CD4-positive, CD25-positive, alpha-beta regulatory T cell (primary cell): ENCODE measurements at regions not wholly inside any gene's neighbourhood (a gene's known extent, or its start where the extent isn't known, plus 50 kb on each side); places are given as distances from the start of the nearest gene placed in this dataset.
A peak's percentile ranks its signal among the peaks of the same experiment; 100 is the strongest.

ENCODE experiments used
- ATAC-seq, 2 donors: fragments of 150-1000 bp; cut with Tn5 transposase; one replicate each; pipeline ENCODE4 v1.10.0; 2021; ENCODE audit warnings: low read depth in 2 of 2, moderate number of reproducible peaks in 2 of 2, moderate library complexity in 1 of 2
- DNase-seq, 3 donors: peaks; one replicate each; pipeline versions ENCODE4 v3.0.0 to v3.0.0-alpha.2; 2012 to 2022; ENCODE audit warnings: mixed read lengths in 1 of 3
- H3K27ac ChIP-seq: one replicate; pipeline ENCODE4 v1.7.0; 2013; ENCODE audit warnings: mild to moderate bottlenecking, low read length; ENCODE audit not compliant: insufficient read depth, poor library complexity, severe bottlenecking
- H3K27me3 ChIP-seq: one replicate; pipeline ENCODE4 v1.7.0; 2013; ENCODE audit warnings: low read length; ENCODE audit not compliant: control insufficient read depth, insufficient read depth
- H3K36me3 ChIP-seq: one replicate; pipeline ENCODE4 v1.7.0; 2013; ENCODE audit warnings: mild to moderate bottlenecking, low read length, moderate library complexity; ENCODE audit not compliant: control insufficient read depth, insufficient read depth
- H3K4me1 ChIP-seq: 2 replicates; pipeline ENCODE4 v1.7.0; 2013; ENCODE audit warnings: mild to moderate bottlenecking, low read length; ENCODE audit not compliant: insufficient read depth, control insufficient read depth, poor library complexity, severe bottlenecking
- H3K4me3 ChIP-seq: one replicate; pipeline ENCODE4 v1.7.0; 2013; ENCODE audit warnings: low read depth, mild to moderate bottlenecking, low read length, moderate library complexity
- H3K9me3 ChIP-seq, 2 experiments: 1 replicate in 1 of 2; 2 replicates in 1 of 2; pipeline ENCODE4 v1.7.0; 2013; ENCODE audit warnings: low read length in 2 of 2, mild to moderate bottlenecking in 1 of 2, moderate library complexity in 1 of 2; ENCODE audit not compliant: control insufficient read depth in 2 of 2
- H3K27ac Mint-ChIP-seq, 3 donors: one replicate each; pipeline ENCODE4 v1.8.0; 2020 to 2022; ENCODE audit warnings: mild to moderate bottlenecking in 3 of 3, mixed read lengths in 3 of 3, moderate library complexity in 2 of 3
- H3K27me3 Mint-ChIP-seq: one replicate; pipeline ENCODE4 v1.8.0; 2022; ENCODE audit warnings: mild to moderate bottlenecking, mixed read lengths
- H3K36me3 Mint-ChIP-seq: one replicate; pipeline ENCODE4 v1.8.0; 2020; ENCODE audit warnings: mixed read lengths
- H3K4me1 Mint-ChIP-seq, 4 donors: one replicate each; pipeline ENCODE4 v1.8.0; 2020 to 2022; ENCODE audit warnings: mixed read lengths in 4 of 4, mild to moderate bottlenecking in 1 of 4
- H3K4me3 Mint-ChIP-seq, 4 donors: one replicate each; pipeline ENCODE4 v1.8.0; 2020 to 2022; ENCODE audit warnings: mild to moderate bottlenecking in 4 of 4, mixed read lengths in 4 of 4, moderate library complexity in 3 of 4
- H3K9me3 Mint-ChIP-seq, 7 donors: one replicate each; pipeline ENCODE4 v1.8.0; 2020 to 2022; ENCODE audit warnings: mixed read lengths in 7 of 7, mild to moderate bottlenecking in 3 of 7, moderate library complexity in 2 of 7

- Histone ChIP-seq H3K27ac (no peak overlapping the region), H3K4me1 (no peaks in the 10 kb centered on the region), H3K9me3 (no peaks in the 10 kb centered on the region), H3K36me3 (no peaks in the 10 kb centered on the region), H3K27me3 (no peaks in the 10 kb centered on the region), H3K4me3 (no peak overlapping the region)
- peaks cover 0 to 10% (median 4%) of the 10 kb centered on the region in 7 donors for H3K9me3 Mint-ChIP-seq
- ATAC-seq (no peak), DNase-seq (no peak)
- H3K36me3 Mint-ChIP-seq = no peaks in the 10 kb centered on the region
- no peak overlapping the region for H3K4me3 Mint-ChIP-seq
- H3K27me3 Mint-ChIP-seq = no peaks in the 10 kb centered on the region
- no peaks in the 10 kb centered on the region for H3K4me1 Mint-ChIP-seq
- H3K27ac Mint-ChIP-seq = no peak overlapping the region
These were observed 235.0 kb upstream of the KBTBD8 start for GRCh38 chr3:66762916-66763693.

- Histone ChIP-seq H3K9me3 (no peaks in the 10 kb centered on the region), H3K27ac (no peak overlapping the region), H3K27me3 (peaks cover 8% of the 10 kb centered on the region), H3K4me3 (no peak overlapping the region), H3K36me3 (no peaks in the 10 kb centered on the region), H3K4me1 (no peaks in the 10 kb centered on the region)
- DNase-seq (no peak), ATAC-seq (no peak)
- H3K27me3 Mint-ChIP-seq = peaks cover 28% of the 10 kb centered on the region
- H3K4me3 Mint-ChIP-seq = no peak overlapping the region
- no peaks in the 10 kb centered on the region for H3K4me1 Mint-ChIP-seq
- peaks cover 0 to 6% (median 0%) of the 10 kb centered on the region in 7 donors for H3K9me3 Mint-ChIP-seq
- peak overlapping the region in 1 of 3 donors; percentile 33 for H3K27ac Mint-ChIP-seq
- no peaks in the 10 kb centered on the region for H3K36me3 Mint-ChIP-seq
These were observed 220.0 kb upstream of the KBTBD8 start for GRCh38 chr3:66778107-66778506.

GRCh38 chr3:66778777-66779176, 219.3 kb upstream of the KBTBD8 start:
- no peak for DNase-seq
- no peak overlapping the region for H3K4me3 ChIP-seq
- H3K9me3 Mint-ChIP-seq = peaks cover 0 to 5% (median 0%) of the 10 kb centered on the region in 7 donors
- H3K4me1 ChIP-seq = no peaks in the 10 kb centered on the region
- H3K9me3 ChIP-seq = no peaks in the 10 kb centered on the region
- H3K27ac ChIP-seq = no peak overlapping the region
- H3K27me3 ChIP-seq = peaks cover 8% of the 10 kb centered on the region
- H3K36me3 Mint-ChIP-seq = no peaks in the 10 kb centered on the region
- H3K27ac Mint-ChIP-seq = no peak overlapping the region
- H3K27me3 Mint-ChIP-seq = peaks cover 23% of the 10 kb centered on the region
- H3K36me3 ChIP-seq = no peaks in the 10 kb centered on the region
- no peaks in the 10 kb centered on the region for H3K4me1 Mint-ChIP-seq
- ATAC-seq = no peak
- no peak overlapping the region for H3K4me3 Mint-ChIP-seq

GRCh38 chr3:66785191-66785909, 212.8 kb upstream of the KBTBD8 start:
- Histone ChIP-seq H3K9me3 (no peaks in the 10 kb centered on the region), H3K36me3 (no peaks in the 10 kb centered on the region), H3K4me3 (no peak overlapping the region), H3K4me1 (no peaks in the 10 kb centered on the region), H3K27ac (no peak overlapping the region), H3K27me3 (peaks cover 4% of the 10 kb centered on the region)
- H3K9me3 Mint-ChIP-seq = no peaks in the 10 kb centered on the region
- peaks cover 34% of the 10 kb centered on the region for H3K27me3 Mint-ChIP-seq
- H3K36me3 Mint-ChIP-seq = no peaks in the 10 kb centered on the region
- no peak for DNase-seq
- no peak for ATAC-seq
- H3K27ac Mint-ChIP-seq = no peak overlapping the region
- no peak overlapping the region for H3K4me3 Mint-ChIP-seq
- no peaks in the 10 kb centered on the region for H3K4me1 Mint-ChIP-seq

- Mint-ChIP-seq H3K4me3 (no peak overlapping the region), H3K4me1 (no peaks in the 10 kb centered on the region), H3K9me3 (no peaks in the 10 kb centered on the region), H3K27me3 (peaks cover 31% of the 10 kb centered on the region), H3K27ac (peak overlapping the region in 1 of 3 donors; percentile 23), H3K36me3 (no peaks in the 10 kb centered on the region)
- ATAC-seq = no peak
- no peak overlapping the region for H3K4me3 ChIP-seq
- peaks cover 2% of the 10 kb centered on the region for H3K27me3 ChIP-seq
- no peaks in the 10 kb centered on the region for H3K4me1 ChIP-seq
- H3K27ac ChIP-seq = no peak overlapping the region
- H3K36me3 ChIP-seq = no peaks in the 10 kb centered on the region
- DNase-seq = no peak
- H3K9me3 ChIP-seq = no peaks in the 10 kb centered on the region
These were observed 208.4 kb upstream of the KBTBD8 start for GRCh38 chr3:66789580-66790237.

- Mint-ChIP-seq H3K27me3 (peaks cover 25% of the 10 kb centered on the region), H3K9me3 (peaks cover 0 to 5% (median 0%) of the 10 kb centered on the region in 7 donors), H3K27ac (no peak overlapping the region), H3K36me3 (no peaks in the 10 kb centered on the region), H3K4me1 (no peaks in the 10 kb centered on the region), H3K4me3 (no peak overlapping the region)
- no peaks in the 10 kb centered on the region for H3K4me1 ChIP-seq
- peaks cover 2% of the 10 kb centered on the region for H3K27me3 ChIP-seq
- DNase-seq = no peak
- H3K27ac ChIP-seq = no peak overlapping the region
- ATAC-seq = no peak
- no peaks in the 10 kb centered on the region for H3K36me3 ChIP-seq
- no peak overlapping the region for H3K4me3 ChIP-seq
- no peaks in the 10 kb centered on the region for H3K9me3 ChIP-seq
These were observed 206.0 kb upstream of the KBTBD8 start for GRCh38 chr3:66792086-66792485.

- Histone ChIP-seq H3K4me3 (no peak overlapping the region), H3K36me3 (no peaks in the 10 kb centered on the region), H3K27me3 (peaks cover 5% of the 10 kb centered on the region), H3K4me1 (no peaks in the 10 kb centered on the region), H3K27ac (no peak overlapping the region), H3K9me3 (no peaks in the 10 kb centered on the region)
- Mint-ChIP-seq H3K9me3 (peaks cover 0 to 5% (median 0%) of the 10 kb centered on the region in 7 donors), H3K4me3 (no peak overlapping the region), H3K36me3 (no peaks in the 10 kb centered on the region), H3K4me1 (no peaks in the 10 kb centered on the region), H3K27ac (no peak overlapping the region), H3K27me3 (peaks cover 14% of the 10 kb centered on the region)
- ATAC-seq (no peak), DNase-seq (no peak)
These were observed 202.7 kb upstream of the KBTBD8 start for GRCh38 chr3:66795365-66795764.
